ENCODE measurements at regions not wholly inside any gene's neighbourhood (a gene's known extent, or its start where the extent isn't known, plus 50 kb on each side); places are given as distances from the start of the nearest gene placed in this dataset.

- Histone ChIP-seq H3K27me3 (no peaks in the 10 kb centered on the region), H3K27ac (no peak overlapping the region), H3K4me3 (replicated peaks in 1 of 3) (no peak overlapping the region), H3K36me3 (no peaks in the 10 kb centered on the region), H3K9me3 (no peaks in the 10 kb centered on the region), H3K4me1 (no peaks in the 10 kb centered on the region)
- 72 to 76% methylated on average over 8 of the region's 8 CpGs for WGBS, 2 donors
- intact Hi-C loops (cut with DNase I) = no loop called here
- no peak for DNase-seq
- TF ChIP-seq CTCF (IDR thresholded peaks at IDR 0.05) (no peak), POLR2A (IDR thresholded peaks at IDR 0.05) (no peak)
These were observed 141.1 kb upstream of the IRX2 start for GRCh38 chr5:2892466-2893000.

GRCh38 chr5:2891781-2892180 lies 140.3 kb upstream of the IRX2 start:
- Histone ChIP-seq H3K27ac (no peak overlapping the region), H3K4me3 (replicated peaks in 1 of 3) (no peak overlapping the region), H3K4me1 (no peaks in the 10 kb centered on the region), H3K27me3 (no peaks in the 10 kb centered on the region), H3K9me3 (no peaks in the 10 kb centered on the region), H3K36me3 (no peaks in the 10 kb centered on the region)
- intact Hi-C loops (cut with DNase I) = no loop called here
- 96 to 100% methylated on average over 3 of the region's 3 CpGs for WGBS, 2 donors
- DNase-seq = no peak
- TF ChIP-seq CTCF (IDR thresholded peaks at IDR 0.05) = no peak
- TF ChIP-seq POLR2A (IDR thresholded peaks at IDR 0.05) = no peak

- no peaks in the 10 kb centered on the region for H3K36me3 ChIP-seq
- 86 to 89% methylated on average over 14 of the region's 14 CpGs for WGBS, 2 donors
- TF ChIP-seq POLR2A (IDR thresholded peaks at IDR 0.05) = no peak
- no peak for TF ChIP-seq CTCF (IDR thresholded peaks at IDR 0.05)
- DNase-seq = no peak
- no peaks in the 10 kb centered on the region for H3K9me3 ChIP-seq
- no peaks in the 10 kb centered on the region for H3K4me1 ChIP-seq
- intact Hi-C loops (cut with DNase I) = no loop called here
- H3K27ac ChIP-seq = no peak overlapping the region
- H3K4me3 ChIP-seq (replicated peaks in 1 of 3) = no peak overlapping the region
- no peaks in the 10 kb centered on the region for H3K27me3 ChIP-seq
These were observed 138.5 kb upstream of the IRX2 start for GRCh38 chr5:2890011-2890410.

- 88 to 92% methylated on average over 5 of the region's 5 CpGs for WGBS, 2 donors
- TF ChIP-seq POLR2A (IDR thresholded peaks at IDR 0.05) = no peak
- no peak for TF ChIP-seq CTCF (IDR thresholded peaks at IDR 0.05)
- intact Hi-C loops (cut with DNase I) = no loop called here
These were observed 137.1 kb upstream of the IRX2 start for GRCh38 chr5:2888520-2889060.

GRCh38 chr5:2887481-2888348 lies 136.2 kb upstream of the IRX2 start:
- no peak overlapping the region for H3K4me3 ChIP-seq (replicated peaks in 1 of 3)
- H3K4me1 ChIP-seq = no peaks in the 10 kb centered on the region
- intact Hi-C loops (cut with DNase I) = no loop called here
- TF ChIP-seq POLR2A (IDR thresholded peaks at IDR 0.05) (no peak), CTCF (IDR thresholded peaks at IDR 0.05) (no peak)
- no peak overlapping the region for H3K27ac ChIP-seq
- WGBS, 2 donors = 73 to 86% methylated on average over 6 to 7 of the region's 7 CpGs
- no peaks in the 10 kb centered on the region for H3K36me3 ChIP-seq
- no peaks in the 10 kb centered on the region for H3K27me3 ChIP-seq
- DNase-seq = no peak
- no peaks in the 10 kb centered on the region for H3K9me3 ChIP-seq

More at GRCh38 chr5:2888520-2889060, 137.1 kb upstream of the IRX2 start:
- Histone ChIP-seq H3K4me1 (no peaks in the 10 kb centered on the region), H3K36me3 (no peaks in the 10 kb centered on the region), H3K4me3 (replicated peaks in 1 of 3) (no peak overlapping the region), H3K9me3 (no peaks in the 10 kb centered on the region), H3K27ac (no peak overlapping the region), H3K27me3 (no peaks in the 10 kb centered on the region)
- no peak for DNase-seq

Measured in thyroid gland (tissue), 4 donors.